ENCODE measurements at regions not wholly inside any gene's neighbourhood (a gene's known extent, or its start where the extent isn't known, plus 50 kb on each side); places are given as distances from the start of the nearest gene placed in this dataset.

DNA sequence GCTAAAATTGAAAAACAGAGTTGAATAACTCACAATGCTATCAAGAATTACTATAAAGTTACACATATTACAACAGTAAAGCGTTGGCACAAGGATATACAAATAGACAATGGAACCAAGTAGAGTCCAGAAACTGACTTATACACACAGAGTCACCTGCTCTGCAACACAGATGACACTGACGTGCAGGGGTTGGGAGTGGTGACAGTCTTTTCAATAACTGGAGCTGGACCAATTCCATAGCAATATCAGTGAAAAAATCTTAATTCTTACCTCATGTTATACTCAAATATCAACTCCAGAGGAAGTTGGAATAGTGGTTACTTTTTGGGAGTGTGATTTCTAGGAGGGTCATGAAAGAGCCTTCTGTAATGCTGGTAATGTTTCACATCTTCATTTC is 62.5 kb upstream of the NPY start:
- no peak overlapping the region for H3K14ac ChIP-seq (ENCODE audit: low read length in 2 of 2)
- no peak overlapping the region for H3K9ac ChIP-seq (ENCODE audit: low read length)
- H4K91ac ChIP-seq (ENCODE audit: low read length) = no peak overlapping the region
- H3K27me3 ChIP-seq (ENCODE audit: control insufficient read depth in 1 of 2, insufficient read depth in 1 of 2, low read length in 2 of 2) = no peaks in the 10 kb centered on the region
- no peak overlapping the region for H2AK5ac ChIP-seq (ENCODE audit: low read length, severe bottlenecking)
- no peaks in the 10 kb centered on the region for H3K4me1 ChIP-seq (ENCODE audit: control insufficient read depth, insufficient read depth, low read depth, low read length)
- H3K18ac ChIP-seq (ENCODE audit: low read depth in 1 of 2, low read length in 2 of 2) = no peak overlapping the region
- H3K4me2 ChIP-seq (ENCODE audit: low read length, poor library complexity, severe bottlenecking) = no peak overlapping the region
- no peak overlapping the region for H3K27ac ChIP-seq (ENCODE audit: low read length, poor library complexity, severe bottlenecking)
- H4K8ac ChIP-seq (ENCODE audit: low read length) = no peak overlapping the region
- no peak overlapping the region for H3K23ac ChIP-seq (ENCODE audit: low read length in 2 of 2)
- peaks cover 12% of the 10 kb centered on the region for H3K9me3 ChIP-seq (ENCODE audit: control insufficient read depth, low read length)
- no peak for DNase-seq
- no peak overlapping the region for H2BK5ac ChIP-seq (ENCODE audit: low read depth, low read length, poor library complexity, severe bottlenecking)
- no peak overlapping the region for H2BK120ac ChIP-seq (ENCODE audit: low read depth, low read length)
- WGBS = no CpG with 5 or more reads among the region's 2 CpGs
- no peak overlapping the region for H2AFZ ChIP-seq (ENCODE audit: low read depth, low read length)
- no peak overlapping the region for H3K4me3 ChIP-seq (ENCODE audit: insufficient read depth in 1 of 2, low read depth in 1 of 2, low read length in 2 of 2)
- no peak overlapping the region for H2BK15ac ChIP-seq (ENCODE audit: low read depth, poor library complexity, severe bottlenecking)
- H2BK12ac ChIP-seq (ENCODE audit: low read length in 2 of 2) = no peak overlapping the region
- no peak overlapping the region for H3K4ac ChIP-seq (ENCODE audit: low read depth in 1 of 2, low read length in 2 of 2)
- no peaks in the 10 kb centered on the region for H3K36me3 ChIP-seq (ENCODE audit: control insufficient read depth in 1 of 2, insufficient read depth in 2 of 2, low read depth in 1 of 2, low read length in 2 of 2)
- no peaks in the 10 kb centered on the region for H3K79me1 ChIP-seq (replicated peaks; ENCODE audit: low read length, poor library complexity, severe bottlenecking)

DNA sequence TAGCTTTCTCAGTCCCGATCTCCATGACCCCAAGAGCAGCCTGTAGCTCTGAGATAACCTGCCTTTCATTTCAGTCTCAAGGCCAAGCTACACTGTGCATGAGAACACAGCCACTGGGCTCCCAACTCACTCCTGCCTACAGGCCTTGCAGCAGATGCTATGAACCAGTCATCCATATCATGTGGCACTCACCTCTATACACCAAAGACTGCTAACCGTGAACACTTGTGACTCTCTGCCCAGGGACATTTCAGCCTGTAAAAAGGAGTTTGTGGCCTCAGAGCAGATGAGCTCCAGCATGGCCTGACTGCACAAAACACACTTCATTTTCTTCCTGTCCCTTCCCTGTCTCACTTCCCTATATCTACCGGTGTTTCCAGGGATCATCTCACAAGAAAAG is 56.9 kb upstream of the NPY start:
- no peak for DNase-seq
- H3K79me1 ChIP-seq (replicated peaks; ENCODE audit: low read length, poor library complexity, severe bottlenecking) = no peaks in the 10 kb centered on the region
- H3K36me3 ChIP-seq (ENCODE audit: control insufficient read depth in 1 of 2, insufficient read depth in 2 of 2, low read depth in 1 of 2, low read length in 2 of 2) = no peaks in the 10 kb centered on the region
- no peak overlapping the region for H2BK15ac ChIP-seq (ENCODE audit: low read depth, poor library complexity, severe bottlenecking)
- H3K18ac ChIP-seq (ENCODE audit: low read depth in 1 of 2, low read length in 2 of 2) = no peak overlapping the region
- no peak overlapping the region for H3K23ac ChIP-seq (ENCODE audit: low read length in 2 of 2)
- H3K4me1 ChIP-seq (ENCODE audit: control insufficient read depth, insufficient read depth, low read depth, low read length) = no peaks in the 10 kb centered on the region
- H3K27me3 ChIP-seq (ENCODE audit: control insufficient read depth in 1 of 2, insufficient read depth in 1 of 2, low read length in 2 of 2) = no peaks in the 10 kb centered on the region
- H2BK12ac ChIP-seq (ENCODE audit: low read length in 2 of 2) = no peak overlapping the region
- H4K91ac ChIP-seq (ENCODE audit: low read length) = no peak overlapping the region
- H3K9me3 ChIP-seq (ENCODE audit: control insufficient read depth, low read length) = peaks cover 12% of the 10 kb centered on the region
- no peak overlapping the region for H4K8ac ChIP-seq (ENCODE audit: low read length)
- 67% methylated on average over 3 of the region's 3 CpGs for WGBS
- peak overlapping the region in 1 of 2 experiments; percentile 70 for H3K14ac ChIP-seq (ENCODE audit: low read length in 2 of 2)
- no peak overlapping the region for H3K27ac ChIP-seq (ENCODE audit: low read length, poor library complexity, severe bottlenecking)
- no peak overlapping the region for H3K4me3 ChIP-seq (ENCODE audit: insufficient read depth in 1 of 2, low read depth in 1 of 2, low read length in 2 of 2)
- no peak overlapping the region for H2BK120ac ChIP-seq (ENCODE audit: low read depth, low read length)
- no peak overlapping the region for H3K4me2 ChIP-seq (ENCODE audit: low read length, poor library complexity, severe bottlenecking)
- no peak overlapping the region for H2AK5ac ChIP-seq (ENCODE audit: low read length, severe bottlenecking)
- H2AFZ ChIP-seq (ENCODE audit: low read depth, low read length) = no peak overlapping the region
- no peak overlapping the region for H3K9ac ChIP-seq (ENCODE audit: low read length)
- H3K4ac ChIP-seq (ENCODE audit: low read depth in 1 of 2, low read length in 2 of 2) = no peak overlapping the region
- no peak overlapping the region for H2BK5ac ChIP-seq (ENCODE audit: low read depth, low read length, poor library complexity, severe bottlenecking)

DNA sequence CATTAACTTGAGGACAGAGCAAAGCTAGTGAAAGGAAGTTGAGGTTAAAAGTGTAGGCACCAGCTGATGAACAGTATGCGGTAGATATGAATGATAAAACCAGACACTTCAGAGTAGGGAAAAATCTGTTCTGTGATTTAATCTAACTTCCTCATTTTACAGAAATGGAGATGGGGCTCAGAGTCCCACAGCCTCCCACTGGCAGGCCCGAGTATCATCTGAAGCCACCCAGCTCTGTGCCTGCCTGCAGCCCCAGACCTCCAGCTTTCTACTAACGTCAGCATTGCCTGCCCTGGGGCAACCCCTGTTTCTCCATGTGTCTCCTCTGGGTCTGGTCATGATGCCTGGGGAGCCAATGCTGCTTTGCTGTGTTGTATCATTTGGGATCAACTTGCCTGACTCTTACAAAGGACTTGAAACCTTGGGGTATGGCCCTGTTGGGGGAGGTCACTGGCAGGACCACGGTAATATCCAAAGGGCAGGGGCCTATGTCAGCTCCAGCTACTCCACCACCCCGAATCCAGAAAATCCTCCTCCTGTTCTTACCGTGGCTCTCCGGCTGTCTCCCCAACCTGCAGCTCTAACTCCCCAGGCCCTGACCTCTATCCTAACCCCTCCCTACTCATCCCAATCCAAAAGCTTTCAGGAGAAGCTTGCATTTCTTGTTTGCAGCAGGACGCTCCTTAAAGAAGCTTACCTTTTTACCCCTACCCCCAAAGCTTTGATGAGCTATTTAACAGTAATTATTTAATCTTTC is 56.2 kb upstream of the NPY start:
- Histone ChIP-seq H3K9me3 (ENCODE audit: control insufficient read depth, low read length) (peaks cover 12% of the 10 kb centered on the region), H2BK12ac (ENCODE audit: low read length in 2 of 2) (peak overlapping the region in 1 of 2 experiments; percentile 72), H3K79me1 (replicated peaks; ENCODE audit: low read length, poor library complexity, severe bottlenecking) (no peaks in the 10 kb centered on the region), H2BK15ac (ENCODE audit: low read depth, poor library complexity, severe bottlenecking) (no peak overlapping the region), H4K91ac (ENCODE audit: low read length) (no peak overlapping the region), H3K36me3 (ENCODE audit: control insufficient read depth in 1 of 2, insufficient read depth in 2 of 2, low read depth in 1 of 2, low read length in 2 of 2) (no peaks in the 10 kb centered on the region), H3K4me2 (ENCODE audit: low read length, poor library complexity, severe bottlenecking) (no peak overlapping the region), H3K9ac (ENCODE audit: low read length) (no peak overlapping the region), H2AK5ac (ENCODE audit: low read length, severe bottlenecking) (no peak overlapping the region), H3K4ac (ENCODE audit: low read depth in 1 of 2, low read length in 2 of 2) (no peak overlapping the region), H3K4me1 (ENCODE audit: control insufficient read depth, insufficient read depth, low read depth, low read length) (no peaks in the 10 kb centered on the region), H2AFZ (ENCODE audit: low read depth, low read length) (no peak overlapping the region), H3K18ac (ENCODE audit: low read depth in 1 of 2, low read length in 2 of 2) (no peak overlapping the region), H3K23ac (ENCODE audit: low read length in 2 of 2) (no peak overlapping the region), H3K27ac (ENCODE audit: low read length, poor library complexity, severe bottlenecking) (no peak overlapping the region), H3K4me3 (ENCODE audit: insufficient read depth in 1 of 2, low read depth in 1 of 2, low read length in 2 of 2) (no peak overlapping the region), H4K8ac (ENCODE audit: low read length) (no peak overlapping the region), H3K14ac (ENCODE audit: low read length in 2 of 2) (peak overlapping the region in 1 of 2 experiments; percentile 79), H3K27me3 (ENCODE audit: control insufficient read depth in 1 of 2, insufficient read depth in 1 of 2, low read length in 2 of 2) (no peaks in the 10 kb centered on the region), H2BK120ac (ENCODE audit: low read depth, low read length) (no peak overlapping the region), H2BK5ac (ENCODE audit: low read depth, low read length, poor library complexity, severe bottlenecking) (no peak overlapping the region)
- 87% methylated on average over 7 of the region's 8 CpGs for WGBS
- DNase-seq = no peak

- Histone ChIP-seq H3K4me3 (ENCODE audit: insufficient read depth in 1 of 2, low read depth in 1 of 2, low read length in 2 of 2) (no peak overlapping the region), H3K4ac (ENCODE audit: low read depth in 1 of 2, low read length in 2 of 2) (no peak overlapping the region), H3K14ac (ENCODE audit: low read length in 2 of 2) (no peak overlapping the region), H3K18ac (ENCODE audit: low read depth in 1 of 2, low read length in 2 of 2) (no peak overlapping the region), H3K9ac (ENCODE audit: low read length) (no peak overlapping the region), H3K27ac (ENCODE audit: low read length, poor library complexity, severe bottlenecking) (no peak overlapping the region), H3K79me1 (replicated peaks; ENCODE audit: low read length, poor library complexity, severe bottlenecking) (no peaks in the 10 kb centered on the region), H2BK120ac (ENCODE audit: low read depth, low read length) (no peak overlapping the region), H3K36me3 (ENCODE audit: control insufficient read depth in 1 of 2, insufficient read depth in 2 of 2, low read depth in 1 of 2, low read length in 2 of 2) (no peaks in the 10 kb centered on the region), H2BK5ac (ENCODE audit: low read depth, low read length, poor library complexity, severe bottlenecking) (no peak overlapping the region), H4K8ac (ENCODE audit: low read length) (no peak overlapping the region), H3K4me2 (ENCODE audit: low read length, poor library complexity, severe bottlenecking) (no peak overlapping the region), H2BK12ac (ENCODE audit: low read length in 2 of 2) (no peak overlapping the region), H3K27me3 (ENCODE audit: control insufficient read depth in 1 of 2, insufficient read depth in 1 of 2, low read length in 2 of 2) (no peaks in the 10 kb centered on the region), H3K4me1 (ENCODE audit: control insufficient read depth, insufficient read depth, low read depth, low read length) (no peaks in the 10 kb centered on the region), H3K23ac (ENCODE audit: low read length in 2 of 2) (no peak overlapping the region), H3K9me3 (ENCODE audit: control insufficient read depth, low read length) (peaks cover under 1% of the 10 kb centered on the region), H2BK15ac (ENCODE audit: low read depth, poor library complexity, severe bottlenecking) (no peak overlapping the region), H2AK5ac (ENCODE audit: low read length, severe bottlenecking) (no peak overlapping the region), H4K91ac (ENCODE audit: low read length) (no peak overlapping the region), H2AFZ (ENCODE audit: low read depth, low read length) (no peak overlapping the region)
- DNase-seq = no peak
- WGBS = 80% methylated on average over 6 of the region's 9 CpGs
These were observed 54.3 kb upstream of the NPY start for GRCh38 chr7:24229481-24230226.

Data from mesenchymal stem cell (in vitro differentiated cells and primary cell).